Neural crest cell (in vitro differentiated cells): ENCODE measurements at regions not wholly inside any gene's neighbourhood (a gene's known extent, or its start where the extent isn't known, plus 50 kb on each side); places are given as distances from the start of the nearest gene placed in this dataset.

Source experiments
- DNase-seq: peaks from one replicate; pipeline ENCODE4 v3.0.0; 2021; ENCODE audit warnings: low read depth, mixed read lengths, low spot score
- H3K27ac Mint-ChIP-seq: one replicate; pipeline ENCODE4 v1.8.0; 2021; ENCODE audit warnings: mild to moderate bottlenecking, mixed read lengths; ENCODE audit not compliant: unreplicated experiment
- H3K27me3 Mint-ChIP-seq: 2 replicates; pipeline ENCODE4 v1.8.0; 2021; ENCODE audit warnings: low read depth, mild to moderate bottlenecking, mixed read lengths
- H3K36me3 Mint-ChIP-seq: 2 replicates; pipeline ENCODE4 v1.8.0; 2021; ENCODE audit warnings: low read depth, mild to moderate bottlenecking, mixed read lengths
- H3K4me1 Mint-ChIP-seq: 2 replicates; pipeline ENCODE4 v1.8.0; 2021; ENCODE audit warnings: mixed read lengths
- H3K4me3 Mint-ChIP-seq: one replicate; pipeline ENCODE4 v1.8.0; 2021; ENCODE audit warnings: mild to moderate bottlenecking, mixed read lengths
- H3K9me3 Mint-ChIP-seq: 2 replicates; pipeline ENCODE4 v1.8.0; 2021; ENCODE audit warnings: mixed read lengths
- TF ChIP-seq, protein P1 (sequence below): fragments of 200-600 bp; sonication (generic); conservative IDR thresholded peaks from 2 replicates; pipeline ENCODE4 v1.5.0; 2021; ENCODE audit warnings: antibody characterized with exemption, mild to moderate bottlenecking

- Mint-ChIP-seq H3K36me3 (peaks cover 3% of the 10 kb centered on the region), H3K9me3 (no peaks in the 10 kb centered on the region)
- TF ChIP-seq, protein P1, sequence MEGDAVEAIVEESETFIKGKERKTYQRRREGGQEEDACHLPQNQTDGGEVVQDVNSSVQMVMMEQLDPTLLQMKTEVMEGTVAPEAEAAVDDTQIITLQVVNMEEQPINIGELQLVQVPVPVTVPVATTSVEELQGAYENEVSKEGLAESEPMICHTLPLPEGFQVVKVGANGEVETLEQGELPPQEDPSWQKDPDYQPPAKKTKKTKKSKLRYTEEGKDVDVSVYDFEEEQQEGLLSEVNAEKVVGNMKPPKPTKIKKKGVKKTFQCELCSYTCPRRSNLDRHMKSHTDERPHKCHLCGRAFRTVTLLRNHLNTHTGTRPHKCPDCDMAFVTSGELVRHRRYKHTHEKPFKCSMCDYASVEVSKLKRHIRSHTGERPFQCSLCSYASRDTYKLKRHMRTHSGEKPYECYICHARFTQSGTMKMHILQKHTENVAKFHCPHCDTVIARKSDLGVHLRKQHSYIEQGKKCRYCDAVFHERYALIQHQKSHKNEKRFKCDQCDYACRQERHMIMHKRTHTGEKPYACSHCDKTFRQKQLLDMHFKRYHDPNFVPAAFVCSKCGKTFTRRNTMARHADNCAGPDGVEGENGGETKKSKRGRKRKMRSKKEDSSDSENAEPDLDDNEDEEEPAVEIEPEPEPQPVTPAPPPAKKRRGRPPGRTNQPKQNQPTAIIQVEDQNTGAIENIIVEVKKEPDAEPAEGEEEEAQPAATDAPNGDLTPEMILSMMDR: no peak
These were observed 67.8 kb upstream of the NAP1L1 start for GRCh38 chr12:76152181-76152807.

GRCh38 chr12:76144245-76144549 lies 59.7 kb upstream of the NAP1L1 start:
- Mint-ChIP-seq H3K27me3 (no peaks in the 10 kb centered on the region), H3K4me3 (no peak overlapping the region), H3K9me3 (no peaks in the 10 kb centered on the region), H3K27ac (no peak overlapping the region), H3K36me3 (peaks cover 4% of the 10 kb centered on the region), H3K4me1 (no peaks in the 10 kb centered on the region)
- TF ChIP-seq, protein P1: no peak
- DNase-seq: no peak

More at GRCh38 chr12:76152181-76152807, 67.8 kb upstream of the NAP1L1 start:
- Mint-ChIP-seq H3K27ac (no peak overlapping the region), H3K4me3 (no peak overlapping the region), H3K27me3 (no peaks in the 10 kb centered on the region), H3K4me1 (no peaks in the 10 kb centered on the region)
- no peak for DNase-seq

DNA sequence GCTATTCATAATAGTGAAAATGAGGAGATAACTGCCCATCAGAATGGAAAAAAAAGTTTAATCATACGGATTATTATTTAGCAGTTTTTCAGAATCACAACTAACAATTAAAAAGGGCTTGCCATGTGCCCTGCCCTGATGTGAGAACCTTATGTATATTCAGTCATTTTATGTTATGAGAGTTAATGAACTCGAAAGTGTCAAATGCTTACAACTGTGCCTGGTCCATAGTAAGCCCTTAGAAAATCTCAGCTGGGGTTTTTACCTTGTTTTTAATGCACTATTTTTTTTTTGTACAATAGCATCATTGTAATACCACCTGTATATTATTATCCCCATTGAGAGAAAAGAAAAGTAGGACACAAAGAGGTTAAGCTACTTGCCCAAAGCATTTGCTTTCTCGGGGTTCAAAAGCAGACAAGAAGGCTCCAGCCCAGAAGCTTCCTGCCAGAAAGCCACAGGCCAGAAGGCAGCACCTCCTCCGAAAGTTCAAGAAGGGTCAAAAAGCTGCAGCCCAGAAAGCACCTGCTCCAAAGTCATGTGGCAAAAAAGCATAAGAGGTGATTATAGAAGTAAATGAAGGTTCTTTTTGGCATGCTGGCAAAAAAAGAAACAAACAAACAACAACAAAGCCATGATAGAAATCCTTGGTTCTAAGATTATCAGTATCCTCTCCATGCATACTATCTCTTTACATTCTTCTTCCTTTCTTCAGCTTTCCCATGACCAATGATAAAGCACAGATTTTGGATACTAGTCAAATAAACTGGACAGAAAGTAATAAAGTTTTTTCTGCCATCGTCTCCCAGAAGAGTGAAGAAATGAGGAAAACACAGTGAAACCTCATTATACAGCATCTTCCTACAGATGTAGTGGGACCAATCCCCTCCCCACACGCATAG lies 59.1 kb upstream of the NAP1L1 start:
- Mint-ChIP-seq H3K27me3 (no peaks in the 10 kb centered on the region), H3K4me1 (no peaks in the 10 kb centered on the region), H3K27ac (no peak overlapping the region), H3K9me3 (no peaks in the 10 kb centered on the region), H3K4me3 (no peak overlapping the region), H3K36me3 (peaks cover 4% of the 10 kb centered on the region)
- TF ChIP-seq, protein P1: no peak
- no peak for DNase-seq

- H3K27ac Mint-ChIP-seq: no peak overlapping the region
- H3K9me3 Mint-ChIP-seq: peaks cover under 1% of the 10 kb centered on the region
- H3K36me3 Mint-ChIP-seq: peaks cover under 1% of the 10 kb centered on the region
- no peak for DNase-seq
- H3K4me3 Mint-ChIP-seq: no peak overlapping the region
- TF ChIP-seq, protein P1: no peak
- H3K4me1 Mint-ChIP-seq: no peaks in the 10 kb centered on the region
- no peaks in the 10 kb centered on the region for H3K27me3 Mint-ChIP-seq
These were observed 57.8 kb upstream of the NAP1L1 start for GRCh38 chr12:76142305-76142704.

GRCh38 chr12:76138656-76139055 lies 54.2 kb upstream of the NAP1L1 start:
- H3K36me3 Mint-ChIP-seq: no peaks in the 10 kb centered on the region
- H3K9me3 Mint-ChIP-seq: peaks cover 5% of the 10 kb centered on the region
- H3K4me3 Mint-ChIP-seq: no peak overlapping the region
- no peaks in the 10 kb centered on the region for H3K4me1 Mint-ChIP-seq
- no peak for DNase-seq
- no peaks in the 10 kb centered on the region for H3K27me3 Mint-ChIP-seq
- TF ChIP-seq, protein P1: no peak
- H3K27ac Mint-ChIP-seq: no peak overlapping the region
